NCI-H2107 treated with DMSO at 0.1 percent for 48 hours (cell line): ENCODE measurements at regions not wholly inside any gene's neighbourhood (a gene's known extent, or its start where the extent isn't known, plus 50 kb on each side); places are given as distances from the start of the nearest gene placed in this dataset.
"Not testable (repeated sequence)": the region's sequence is repeated elsewhere in the genome, so short reads cannot be mapped to it uniquely, and the experiment has no call there.

Experiments
- DNase-seq: peaks from one replicate; lab custom pipeline; 2025; ENCODE audit not compliant: unreplicated experiment; lab: John Stamatoyannopoulos, UW

- DNase-seq = no peak
Measured at GRCh38 chr5:89191374-89191773, 308.4 kb upstream of the MEF2C start.

GRCh38 chr5:89190515-89191265, 307.7 kb upstream of the MEF2C start:
- DNase-seq = no peak

DNA sequence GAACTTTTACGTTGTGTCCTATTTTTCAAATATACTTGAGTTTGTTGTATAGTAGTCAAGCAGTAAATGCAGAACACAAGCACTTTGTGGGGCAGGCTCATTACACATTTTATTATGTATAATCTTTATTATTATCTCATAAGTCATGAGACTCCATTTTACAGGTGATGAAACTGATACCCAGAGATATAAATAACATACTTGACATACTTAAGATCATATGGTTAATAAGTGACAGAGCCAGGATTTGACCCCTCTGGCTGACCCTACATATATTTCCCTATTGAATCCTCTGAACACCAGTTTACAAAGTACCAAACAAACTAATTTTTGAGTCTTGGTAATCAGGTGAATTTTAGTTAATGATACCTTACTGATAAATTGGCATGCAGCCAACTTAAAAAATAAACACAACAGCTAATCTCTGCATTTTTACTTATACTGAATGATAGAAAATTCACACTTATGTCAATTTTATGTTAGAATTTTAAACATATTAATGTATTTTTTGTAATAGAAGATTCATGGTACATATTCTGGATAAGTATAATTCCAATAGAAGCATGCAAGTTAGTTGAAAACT, 305.0 kb upstream of the MEF2C start:
- no peak for DNase-seq

- no peak for DNase-seq
Measured at GRCh38 chr5:89187268-89187667, 304.3 kb upstream of the MEF2C start.

- no peak for DNase-seq
Measured at GRCh38 chr5:89181546-89181945, 298.6 kb upstream of the MEF2C start.

DNA sequence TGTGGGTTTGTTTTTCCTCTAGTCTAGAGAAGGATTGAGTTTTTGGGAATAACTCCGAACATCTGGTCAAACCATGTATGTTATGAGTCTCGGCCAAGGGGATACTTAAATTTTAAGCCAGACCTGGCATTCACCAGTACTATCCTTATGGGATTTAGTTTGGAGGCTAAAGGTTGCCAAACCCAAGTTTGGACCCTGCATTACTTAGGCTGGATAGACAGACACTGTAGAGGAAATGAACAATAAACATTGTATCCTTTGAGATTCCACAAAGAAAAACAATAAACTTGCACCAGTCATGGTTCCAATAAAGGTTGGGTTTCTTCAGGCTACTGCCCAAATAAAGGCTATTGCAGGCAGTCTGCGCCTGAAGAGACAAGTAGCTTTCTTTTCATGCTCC, 296.7 kb upstream of the MEF2C start:
- no peak for DNase-seq

GRCh38 chr5:89178541-89178940, 295.6 kb upstream of the MEF2C start:
- DNase-seq = no peak

DNA sequence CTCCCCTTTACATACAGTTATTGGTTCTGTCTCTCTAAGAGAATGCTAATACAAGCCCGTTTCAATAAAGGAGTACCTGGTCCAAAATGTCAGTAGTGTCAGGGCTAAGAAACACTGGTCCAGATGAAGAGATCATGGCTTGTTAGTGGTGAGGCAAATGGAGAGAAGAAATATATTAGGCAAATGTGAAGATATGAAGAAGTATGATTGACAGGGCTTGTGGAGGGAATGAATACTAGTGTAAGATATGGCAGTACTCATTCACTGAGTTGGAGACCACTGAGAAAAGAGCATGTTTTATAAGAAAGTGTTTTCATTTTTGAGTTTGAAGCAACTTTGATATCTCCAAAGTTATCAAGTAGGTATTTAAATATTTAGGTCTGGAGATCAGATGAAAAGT, 290.5 kb upstream of the MEF2C start:
- DNase-seq = no peak

DNA sequence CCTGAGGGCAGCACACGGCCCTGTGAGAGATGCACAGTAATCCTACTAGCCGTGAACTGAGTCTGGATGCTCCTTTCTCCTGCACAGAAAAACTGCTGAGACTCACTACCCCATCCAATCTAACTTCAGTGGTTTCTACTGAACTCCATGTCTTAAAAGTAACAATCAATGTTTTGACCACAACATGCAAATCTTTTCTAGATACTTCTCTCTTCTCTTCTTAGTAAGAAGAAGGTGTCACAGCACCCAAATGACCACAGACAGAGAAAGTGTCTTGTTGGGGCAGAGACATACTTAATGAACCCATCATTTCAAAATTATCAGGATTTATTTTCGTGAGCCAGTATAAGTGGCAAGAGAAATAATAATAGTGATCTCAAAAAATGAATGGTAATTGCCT, 285.8 kb upstream of the MEF2C start:
- DNase-seq = no peak

GRCh38 chr5:89164703-89165102, 281.7 kb upstream of the MEF2C start:
- DNase-seq = not testable (repeated sequence)

DNA sequence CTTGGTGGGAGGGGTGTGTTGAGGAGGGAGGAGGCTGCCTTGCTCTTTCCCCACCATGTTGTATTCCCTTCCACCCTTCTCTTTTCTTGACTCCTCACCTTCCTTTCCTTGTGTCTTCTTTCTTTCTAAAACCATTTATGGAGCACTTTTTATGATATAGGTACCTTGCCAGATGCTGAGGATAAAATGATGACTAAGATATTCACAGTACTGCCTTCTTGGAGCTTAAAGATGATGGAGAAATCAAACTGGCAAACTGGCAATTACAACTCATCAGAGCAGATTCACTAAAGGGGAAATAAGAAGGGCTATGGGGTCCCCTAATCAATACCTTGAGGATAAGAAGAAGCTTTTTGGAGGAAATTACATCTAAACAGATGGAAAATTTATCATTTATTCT, 273.2 kb upstream of the MEF2C start:
- DNase-seq = no peak

GRCh38 chr5:89147031-89147430, 264.0 kb upstream of the MEF2C start:
- no peak for DNase-seq

DNA sequence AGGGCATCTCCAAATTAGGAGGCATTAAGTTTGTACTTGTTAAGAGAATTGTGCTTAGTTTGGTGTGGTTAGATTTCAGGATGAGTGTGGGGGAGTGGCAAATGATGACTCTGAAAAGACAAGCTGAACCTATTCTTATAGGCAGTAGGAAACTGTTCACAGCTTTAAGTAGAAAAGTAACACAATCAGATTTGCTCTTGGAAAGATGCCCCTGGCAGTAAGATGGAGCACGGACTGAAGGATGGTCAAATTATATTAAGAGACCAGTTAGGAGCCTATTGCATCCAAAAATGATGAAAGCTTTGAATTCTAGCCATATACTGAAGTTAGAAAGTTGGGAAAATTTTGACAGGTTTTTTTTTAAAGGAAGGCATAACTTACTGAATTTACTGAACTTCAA, 254.2 kb upstream of the MEF2C start:
- no peak for DNase-seq

DNA sequence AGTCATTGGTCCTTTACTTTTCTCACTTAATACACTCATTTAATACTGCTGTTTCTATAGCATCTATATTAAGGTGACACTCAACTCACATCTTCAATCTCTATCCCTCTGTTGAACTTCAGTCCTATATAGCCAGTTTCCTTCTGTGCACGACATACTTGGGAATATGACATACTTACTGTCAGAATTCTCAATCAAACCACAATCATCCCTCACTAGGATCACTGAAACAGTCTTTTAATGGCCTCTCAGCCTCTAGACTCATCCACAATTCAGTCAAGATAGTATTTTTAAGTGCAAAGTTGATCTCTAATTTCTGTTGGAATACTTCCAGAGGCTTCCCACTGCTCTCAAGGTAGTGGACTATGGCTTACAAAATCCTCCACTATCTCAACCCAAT, 251.0 kb upstream of the MEF2C start:
- no peak for DNase-seq

GRCh38 chr5:89133129-89133528, 250.1 kb upstream of the MEF2C start:
- DNase-seq = no peak

GRCh38 chr5:89130851-89131250, 247.9 kb upstream of the MEF2C start:
- DNase-seq = no peak

DNA sequence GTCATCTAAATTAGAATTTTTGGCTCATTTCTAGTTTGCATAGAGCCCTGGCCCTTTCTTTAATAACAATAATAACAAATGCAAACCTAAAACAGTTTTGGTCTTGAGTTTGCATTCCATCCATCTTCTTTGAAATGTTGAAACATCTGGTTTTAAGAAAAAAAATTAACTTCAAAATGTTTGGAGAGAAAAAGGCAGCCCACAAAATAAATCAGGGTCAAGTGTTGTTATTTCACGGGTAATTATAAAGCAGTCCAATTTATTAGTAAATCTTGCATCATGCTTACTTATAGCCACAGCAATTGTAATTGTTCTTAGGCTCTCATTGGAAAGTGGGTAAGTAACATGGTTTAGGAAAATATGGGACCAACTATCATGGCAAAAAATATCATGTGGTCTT, 247.0 kb upstream of the MEF2C start:
- no peak for DNase-seq

DNA sequence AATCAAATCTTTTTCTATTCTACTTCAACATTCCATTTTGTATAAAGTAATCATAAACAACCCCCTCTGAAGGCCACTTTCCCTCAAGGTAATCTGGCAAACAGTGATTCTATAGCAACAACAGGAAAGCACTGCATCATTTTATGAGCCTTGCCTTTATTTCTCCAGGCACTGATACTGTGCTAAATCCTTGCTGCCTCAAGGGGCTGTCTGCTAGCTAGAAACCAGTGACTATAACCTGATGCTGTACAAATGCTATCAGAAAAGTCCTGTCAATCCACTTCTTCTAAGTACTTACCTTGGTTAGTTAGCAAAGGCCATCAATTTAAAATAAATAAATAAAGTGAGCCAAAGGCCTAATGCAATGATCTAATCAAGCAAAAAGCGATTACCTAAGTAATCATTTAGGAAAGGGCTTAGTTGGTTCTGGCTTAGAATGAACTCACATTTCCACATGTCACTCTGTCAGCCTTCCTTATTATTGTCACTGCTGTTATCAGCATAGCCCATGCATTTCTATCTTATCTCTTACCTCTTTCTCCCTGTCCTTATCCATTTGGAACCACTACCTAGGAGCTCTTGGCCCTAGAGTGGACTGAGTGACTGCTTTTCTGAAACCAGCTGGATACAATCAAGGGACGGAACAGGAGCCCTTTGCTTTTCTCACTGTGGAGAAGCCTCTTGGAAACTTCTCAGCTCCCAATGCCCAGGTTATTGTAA, 246.1 kb upstream of the MEF2C start:
- DNase-seq = no peak

- no peak for DNase-seq
Measured at GRCh38 chr5:89128092-89128491, 245.1 kb upstream of the MEF2C start.

DNA sequence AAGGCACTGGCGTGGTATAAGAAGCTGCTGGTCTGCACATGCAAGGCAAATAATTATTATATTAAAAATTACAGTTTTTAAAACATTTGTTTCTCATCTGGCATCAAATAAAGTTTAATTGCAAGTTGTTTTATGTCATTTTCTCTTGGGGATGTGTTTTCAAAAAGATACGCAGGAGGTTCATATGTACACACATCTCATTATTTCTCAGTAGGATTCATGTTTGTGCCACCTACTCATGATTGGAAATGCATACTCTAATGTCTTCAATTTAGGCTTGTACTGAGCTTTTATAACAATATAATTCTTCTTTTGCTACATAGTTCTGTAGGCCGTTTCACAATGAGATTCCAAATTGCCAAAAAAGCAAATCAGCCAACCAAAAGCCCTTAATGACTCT, 244.2 kb upstream of the MEF2C start:
- no peak for DNase-seq

- no peak for DNase-seq
Measured at GRCh38 chr5:89125372-89125771, 242.4 kb upstream of the MEF2C start.

- DNase-seq = no peak
Measured at GRCh38 chr5:89123581-89123980, 240.6 kb upstream of the MEF2C start.
